ENCODE measurements at regions not wholly inside any gene's neighbourhood (a gene's known extent, or its start where the extent isn't known, plus 50 kb on each side); places are given as distances from the start of the nearest gene placed in this dataset.

DNA sequence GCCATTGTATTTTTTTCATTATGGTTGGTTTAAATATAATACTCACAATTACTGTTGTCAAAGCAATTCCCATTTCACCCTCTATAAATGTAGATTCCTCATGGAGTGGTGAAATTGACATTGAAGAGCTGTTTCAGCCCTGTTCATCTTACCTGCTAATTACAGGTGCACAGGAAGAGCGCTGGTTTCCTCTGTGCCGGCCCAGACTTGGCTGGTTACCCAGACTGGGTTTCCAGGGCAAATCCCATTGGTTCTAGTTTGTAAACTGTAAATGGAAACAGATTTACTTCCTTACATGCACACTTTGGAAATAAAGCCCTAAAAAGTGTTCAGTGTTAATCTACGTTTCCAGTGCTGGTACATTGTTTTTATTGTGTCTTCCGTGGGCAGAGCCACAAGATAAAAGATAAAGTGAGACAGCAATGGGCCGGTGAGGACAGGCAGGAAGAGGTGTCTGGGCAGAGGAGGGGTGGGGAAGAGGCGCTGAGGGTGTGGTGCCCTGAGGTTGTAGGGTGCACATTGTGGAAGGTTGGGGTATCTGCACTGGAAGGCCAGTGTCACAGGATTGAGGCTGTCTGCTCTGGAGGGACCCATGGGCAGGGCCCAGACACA, 71.6 kb upstream of the ZPBP start:
- DNase-seq: no peak

DNA sequence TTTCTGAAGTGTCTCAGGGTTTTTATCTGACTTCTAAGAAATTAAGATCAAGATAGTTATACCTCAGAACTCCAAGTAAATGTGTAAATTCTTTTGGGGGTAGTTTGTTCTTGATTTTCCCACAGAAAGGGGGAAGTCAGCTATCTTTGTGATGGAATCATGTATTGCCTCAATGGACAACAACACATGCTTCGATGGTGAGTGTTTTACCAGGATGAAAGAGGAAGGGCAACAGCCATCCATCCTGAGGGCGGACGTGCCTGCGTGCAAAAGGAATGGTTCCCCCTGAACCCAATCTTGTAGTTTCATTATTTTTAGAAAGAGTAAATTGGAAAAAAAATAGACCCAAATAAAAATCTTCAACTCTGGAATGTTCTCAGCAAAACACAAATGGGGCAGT, 67.2 kb upstream of the ZPBP start:
- no peak for DNase-seq

DNA sequence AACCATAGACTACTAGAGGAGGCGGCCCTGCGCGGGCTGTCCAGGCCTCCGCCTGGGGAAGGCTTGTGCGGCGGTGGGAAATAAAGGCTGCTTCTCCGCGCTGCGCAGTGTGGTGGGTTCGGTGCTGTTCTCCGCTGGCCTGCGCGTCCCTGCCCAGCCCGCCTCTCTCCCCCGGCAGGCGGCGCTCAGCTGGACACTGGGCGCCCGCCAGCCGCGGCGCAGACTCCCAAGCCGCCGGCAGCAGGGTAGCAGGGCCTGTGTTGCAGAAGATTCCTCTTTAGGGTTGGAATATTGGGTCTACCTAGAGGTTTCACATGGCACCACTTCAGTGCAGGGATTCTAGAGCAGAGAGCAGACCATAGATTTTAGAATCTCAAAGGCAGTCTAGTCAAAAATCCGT, 66.1 kb upstream of the ZPBP start:
- no peak for DNase-seq

DNA sequence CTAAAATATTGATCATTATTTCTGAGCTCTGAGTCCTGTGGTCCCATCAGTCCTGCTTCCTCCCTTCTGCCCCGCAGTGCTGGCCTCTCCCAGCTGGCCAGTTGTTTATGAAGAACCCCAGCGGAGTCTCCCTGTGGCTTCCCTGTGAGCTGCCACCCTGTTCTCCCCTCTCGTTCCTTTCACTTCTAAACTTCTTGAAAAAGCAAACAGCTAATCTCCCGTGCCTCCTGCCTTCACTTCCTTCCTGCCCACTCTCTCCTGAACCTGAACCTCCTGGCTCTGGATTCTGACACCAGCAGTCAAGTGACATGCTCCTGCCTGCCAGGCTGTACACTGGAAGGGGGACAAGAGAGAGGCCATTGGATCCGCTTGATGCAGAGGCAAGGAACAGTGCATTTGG, 63.7 kb upstream of the ZPBP start:
- no peak for DNase-seq

DNA sequence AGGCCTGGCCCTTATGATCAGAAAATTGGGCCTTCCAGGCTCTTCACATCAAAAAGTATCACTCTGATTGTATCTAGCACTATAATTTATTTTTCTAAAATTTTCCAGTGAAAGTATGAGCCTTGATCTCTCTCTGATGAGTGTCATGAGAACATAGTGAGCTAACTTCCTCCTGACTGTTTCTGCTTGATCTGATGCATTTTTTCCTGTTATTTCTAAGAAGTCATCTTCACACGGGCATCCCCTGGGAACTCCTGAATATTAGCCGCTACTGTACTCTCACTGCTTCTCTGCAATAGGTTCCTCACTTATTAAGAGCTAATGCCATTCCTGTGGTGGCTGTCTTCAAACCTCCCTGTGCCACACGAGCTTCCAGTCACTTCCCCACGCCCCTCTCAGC, 63.1 kb upstream of the ZPBP start:
- DNase-seq: no peak

DNA sequence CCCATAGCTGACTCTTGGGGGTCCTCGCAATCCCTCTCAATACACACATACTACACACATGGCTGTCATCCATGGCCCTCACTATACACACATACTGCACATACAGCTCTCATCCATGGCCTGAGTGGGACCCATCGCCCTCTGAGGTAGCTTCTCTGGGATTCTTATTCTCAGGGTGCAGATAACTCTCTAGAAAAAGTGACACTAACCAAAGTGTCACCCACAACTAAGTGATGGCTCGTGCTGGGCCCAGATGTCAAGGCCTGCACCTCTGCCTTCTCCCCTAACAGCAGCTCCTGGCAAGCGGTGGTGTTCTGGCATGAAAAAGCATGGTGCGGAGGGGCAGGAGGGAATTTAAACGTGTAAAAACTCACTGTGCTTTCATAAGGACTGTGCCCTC, 62.7 kb upstream of the ZPBP start:
- no peak for DNase-seq

DNA sequence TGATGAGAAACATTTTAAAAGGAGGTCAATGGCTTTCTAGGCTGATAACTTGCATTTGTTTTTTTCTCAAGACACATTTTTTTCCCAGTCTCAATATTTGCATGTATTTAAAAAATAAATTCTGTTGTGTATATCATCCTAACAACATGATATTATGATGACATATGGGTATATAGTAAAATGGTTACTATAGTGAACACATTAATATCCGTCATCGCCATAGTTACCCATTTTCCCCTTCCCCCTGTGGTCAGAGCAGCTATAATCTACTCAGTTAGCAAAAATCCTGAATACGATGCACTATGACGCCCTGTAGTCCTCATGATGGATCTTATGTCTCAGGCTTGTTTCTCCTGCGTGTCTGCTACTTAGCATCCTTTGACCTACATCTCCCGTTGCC, 60.9 kb upstream of the ZPBP start:
- DNase-seq: no peak

DNA sequence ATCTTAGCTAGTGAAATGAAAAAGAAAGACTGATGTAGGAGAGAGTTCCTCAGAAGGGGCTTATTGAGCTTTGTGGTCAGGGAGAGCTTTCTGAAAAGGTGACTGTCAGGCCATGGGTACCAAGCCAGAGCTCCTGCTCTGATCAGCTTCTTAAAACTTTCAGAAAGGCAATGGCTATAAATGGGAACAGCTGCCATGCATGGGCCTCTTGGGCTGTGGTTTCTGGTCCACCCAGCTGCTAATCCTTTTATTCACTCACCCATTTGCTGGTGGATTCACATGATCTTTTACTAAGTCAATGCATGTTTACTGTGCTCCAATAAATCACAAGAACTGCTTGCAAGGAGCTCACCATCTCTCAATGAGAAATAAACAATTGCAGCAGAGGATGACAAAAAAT, 60.1 kb upstream of the ZPBP start:
- no peak for DNase-seq

DNA sequence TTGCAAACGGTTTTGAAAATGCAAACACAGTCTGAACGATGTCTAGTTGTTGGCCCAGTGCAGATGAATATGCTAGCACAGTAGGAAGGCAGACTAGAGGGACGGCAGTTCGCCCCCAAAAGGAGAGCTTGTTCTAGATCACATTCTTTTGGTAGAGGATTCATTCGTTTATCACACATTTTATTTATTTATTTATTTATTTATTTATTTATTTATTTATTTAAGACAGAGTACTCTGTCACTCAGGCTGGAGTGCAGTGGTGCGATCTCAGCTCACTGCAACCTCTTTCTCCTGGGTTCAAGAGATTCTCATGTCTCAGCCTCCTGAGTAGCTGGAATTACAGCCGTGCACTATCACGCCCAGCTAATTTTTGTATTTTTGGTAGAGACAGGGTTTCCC, 59.4 kb upstream of the ZPBP start:
- no peak for DNase-seq

DNA sequence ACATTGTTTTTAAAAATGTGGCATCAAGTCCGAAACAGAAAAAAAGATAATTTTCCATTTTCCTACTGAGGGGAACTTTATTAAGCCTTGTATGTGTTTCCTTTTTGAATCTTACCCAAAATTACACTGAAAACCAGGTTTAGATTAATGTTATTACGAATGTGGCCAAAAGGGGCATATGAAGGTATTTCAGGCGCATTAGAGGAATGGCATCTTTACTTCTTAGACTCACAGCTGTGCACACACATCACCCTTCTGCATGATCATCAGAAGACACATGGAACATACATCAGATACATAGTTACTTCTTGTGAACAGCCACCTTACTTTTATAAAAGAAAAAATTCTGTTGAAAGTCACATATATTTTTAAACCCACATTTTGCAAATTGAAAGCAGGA, 58.6 kb upstream of the ZPBP start:
- DNase-seq: no peak

DNA sequence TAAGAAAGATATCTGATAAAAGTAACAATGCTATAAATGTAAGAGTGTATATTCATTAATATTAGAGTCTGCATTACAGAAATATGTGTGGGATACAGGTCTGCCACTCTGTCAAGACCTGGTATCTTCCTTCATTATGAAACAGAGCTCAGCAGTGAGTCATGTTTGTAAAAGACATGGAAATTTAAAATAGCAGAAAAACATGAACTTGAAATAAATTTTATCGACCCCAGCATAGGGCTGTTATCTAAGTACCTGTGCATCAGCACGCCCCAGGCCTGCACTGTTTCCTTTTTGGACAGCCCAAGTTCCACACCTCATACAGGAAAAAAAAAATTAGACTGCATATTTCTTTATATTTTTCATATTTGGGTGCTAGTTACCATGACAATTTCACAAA, 58.0 kb upstream of the ZPBP start:
- DNase-seq: no peak

DNA sequence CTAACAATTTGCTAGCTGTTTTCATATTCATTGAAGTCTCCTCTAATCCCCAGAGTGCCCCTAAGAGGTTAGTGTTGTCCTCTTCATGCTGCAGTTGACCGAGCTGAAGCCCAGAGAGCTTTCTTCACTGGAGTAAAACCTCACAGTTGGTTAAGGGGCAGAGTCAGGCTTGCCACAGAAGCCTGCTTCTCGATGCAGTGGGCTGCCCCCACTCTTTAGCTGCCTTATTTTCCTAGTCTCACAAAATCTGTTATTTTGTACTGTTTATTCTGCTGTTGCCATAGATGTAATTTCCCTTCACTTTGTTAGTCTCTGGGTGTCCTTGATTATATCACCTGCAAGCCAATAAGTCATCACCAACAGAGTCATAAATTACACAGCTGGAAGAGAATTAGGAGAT, 56.3 kb upstream of the ZPBP start:
- DNase-seq: no peak

DNA sequence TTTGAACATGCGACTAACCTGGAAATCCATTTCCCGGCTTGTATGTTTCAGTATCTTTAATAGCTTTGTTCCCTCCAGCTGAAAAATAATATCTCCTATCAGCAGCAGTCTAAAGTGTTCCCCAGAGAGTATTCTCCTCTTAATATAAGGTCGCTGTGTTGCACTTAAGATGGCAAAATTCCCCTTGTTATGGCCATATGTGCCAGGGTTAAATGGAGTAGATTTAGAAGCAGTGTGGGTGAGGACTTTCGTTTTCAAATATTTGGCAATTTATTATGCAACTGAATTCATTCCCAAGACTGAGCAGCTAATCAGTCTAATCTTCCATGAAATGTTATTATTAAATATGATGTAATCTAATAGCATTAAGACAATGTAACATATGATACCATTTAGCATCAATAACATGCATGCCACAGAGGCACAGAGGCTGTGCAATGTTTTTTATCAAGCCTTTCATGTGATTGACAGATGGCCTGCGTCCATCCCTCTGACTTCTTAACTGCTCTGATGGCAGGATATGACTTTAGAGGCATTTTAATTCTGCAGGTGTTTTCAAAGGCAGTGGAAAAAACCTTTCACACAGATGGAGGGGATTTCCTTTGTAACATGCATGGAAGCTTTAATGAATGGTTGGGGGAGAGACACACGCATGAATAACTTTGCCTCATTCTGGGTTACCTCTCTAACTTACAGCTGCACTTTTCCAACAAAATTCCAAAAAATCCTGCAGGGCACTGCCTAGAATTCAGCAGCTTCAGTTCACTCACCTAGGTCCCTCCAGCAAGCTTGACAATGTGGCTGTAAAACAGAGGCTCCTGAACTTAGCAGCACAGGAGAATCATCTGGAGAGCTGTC, 55.1 kb upstream of the ZPBP start:
- DNase-seq: no peak

DNA sequence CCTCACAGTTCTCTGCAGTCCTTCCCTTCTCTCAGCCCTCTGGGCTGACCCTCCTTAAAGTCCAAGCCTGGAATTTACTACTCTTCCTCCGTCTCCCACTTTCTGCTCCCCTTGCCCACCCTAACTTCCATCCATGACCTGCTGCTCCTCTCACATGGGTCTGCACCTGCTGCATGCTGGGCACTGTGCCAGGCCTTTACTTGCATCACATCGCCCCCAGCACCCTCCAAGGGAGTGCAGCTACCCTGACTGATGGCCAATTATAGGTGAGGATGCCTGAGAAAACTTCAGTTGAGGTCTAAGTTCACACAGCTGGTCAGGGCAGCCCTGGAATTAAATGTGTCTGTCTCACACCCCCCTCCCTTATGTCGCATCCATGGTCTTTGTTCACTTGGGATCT, 53.6 kb upstream of the ZPBP start:
- DNase-seq: peak; percentile 29

DNA sequence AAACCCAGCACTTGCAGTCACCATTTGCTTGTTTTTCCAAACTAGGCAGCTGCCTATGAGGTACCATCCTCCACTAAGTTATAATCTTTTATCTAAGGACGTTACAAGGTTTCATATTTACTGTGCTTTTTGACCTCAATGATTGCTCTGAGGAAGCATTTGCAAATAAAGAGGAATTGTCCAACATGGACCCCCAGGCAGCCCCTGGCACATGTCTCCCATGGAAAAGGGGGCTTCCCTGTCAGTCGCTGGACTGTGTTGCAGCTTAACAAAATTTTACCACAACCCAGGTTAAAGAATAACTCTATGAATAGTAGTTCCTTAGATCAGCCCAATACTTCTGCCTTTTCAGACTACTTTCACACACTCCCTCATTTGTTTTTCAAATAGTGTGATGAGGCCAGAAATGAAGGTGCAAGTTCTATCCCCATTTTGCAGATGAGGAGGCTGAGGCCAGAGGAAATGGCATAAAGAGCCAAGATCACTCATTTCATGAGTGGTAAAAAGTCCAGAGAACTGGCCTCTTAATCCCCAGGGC, 52.8 kb upstream of the ZPBP start:
- DNase-seq: no peak

DNA sequence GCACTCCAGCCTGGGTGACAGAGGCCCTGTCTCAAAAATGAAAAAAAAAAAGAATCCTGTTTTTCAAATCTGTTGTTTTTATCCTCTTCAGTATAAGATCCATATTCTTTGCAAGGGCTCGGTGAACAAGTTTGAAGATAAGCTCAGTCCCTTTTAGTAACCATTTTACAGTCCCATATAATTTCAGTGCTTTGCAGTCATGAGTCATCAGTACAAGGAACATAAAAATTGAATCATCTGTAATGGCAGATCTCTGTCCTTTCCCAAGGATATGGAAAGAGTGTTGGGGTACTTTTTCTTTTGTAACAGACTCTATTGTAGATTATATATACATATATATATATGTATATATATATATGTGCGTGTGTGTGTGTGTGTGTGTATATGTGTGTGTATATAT, 52.2 kb upstream of the ZPBP start:
- DNase-seq: no peak

All from NCI-H774 (cell line).